NCI-H1048 (cell line): ENCODE measurements at regions not wholly inside any gene's neighbourhood (a gene's known extent, or its start where the extent isn't known, plus 50 kb on each side); places are given as distances from the start of the nearest gene placed in this dataset.

Experiments used
- DNase-seq: peaks from one replicate; lab custom pipeline; 2025; lab: John Stamatoyannopoulos, UW

DNA sequence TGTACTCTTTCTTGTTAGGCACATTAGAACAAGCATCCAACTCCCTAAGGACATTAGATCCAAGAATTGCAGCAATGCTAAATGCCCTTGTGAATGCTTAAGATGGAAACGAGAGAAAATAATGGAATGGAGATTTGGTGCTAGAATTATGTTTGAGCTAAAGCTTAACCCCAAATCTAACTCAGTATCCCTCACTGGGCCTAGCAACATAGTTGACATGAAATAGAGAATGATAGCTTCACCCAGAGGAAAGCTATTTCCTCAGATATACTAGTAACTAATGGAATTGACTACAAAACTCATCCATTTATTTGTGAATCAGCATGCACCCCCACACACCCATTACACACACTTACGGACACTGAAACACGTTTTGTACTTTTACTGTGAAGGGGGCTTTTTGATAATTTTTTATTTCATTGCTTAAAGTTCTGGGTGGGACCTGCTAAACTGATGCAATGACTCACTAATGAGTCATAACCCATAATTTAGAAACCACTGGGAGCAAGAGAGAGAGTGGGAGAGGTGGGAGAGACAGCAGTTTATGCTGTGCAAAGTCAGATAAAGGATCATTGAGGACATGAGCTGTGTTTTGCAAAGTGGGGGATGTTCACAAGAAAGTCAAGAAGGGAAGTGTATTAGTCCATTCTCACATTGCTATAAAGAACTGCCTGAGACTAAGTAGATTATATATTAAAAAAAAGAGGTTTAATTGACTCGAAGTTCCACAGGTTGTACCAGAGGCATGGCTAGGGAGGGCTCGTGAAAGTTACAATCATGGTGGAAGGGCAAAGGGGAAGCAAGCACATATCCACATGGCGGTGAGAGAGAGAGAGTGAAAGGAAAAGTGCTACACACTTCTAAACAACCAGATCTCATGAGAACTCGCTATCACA is 382.7 kb downstream of the SFMBT2 start:
- DNase-seq = no peak

DNA sequence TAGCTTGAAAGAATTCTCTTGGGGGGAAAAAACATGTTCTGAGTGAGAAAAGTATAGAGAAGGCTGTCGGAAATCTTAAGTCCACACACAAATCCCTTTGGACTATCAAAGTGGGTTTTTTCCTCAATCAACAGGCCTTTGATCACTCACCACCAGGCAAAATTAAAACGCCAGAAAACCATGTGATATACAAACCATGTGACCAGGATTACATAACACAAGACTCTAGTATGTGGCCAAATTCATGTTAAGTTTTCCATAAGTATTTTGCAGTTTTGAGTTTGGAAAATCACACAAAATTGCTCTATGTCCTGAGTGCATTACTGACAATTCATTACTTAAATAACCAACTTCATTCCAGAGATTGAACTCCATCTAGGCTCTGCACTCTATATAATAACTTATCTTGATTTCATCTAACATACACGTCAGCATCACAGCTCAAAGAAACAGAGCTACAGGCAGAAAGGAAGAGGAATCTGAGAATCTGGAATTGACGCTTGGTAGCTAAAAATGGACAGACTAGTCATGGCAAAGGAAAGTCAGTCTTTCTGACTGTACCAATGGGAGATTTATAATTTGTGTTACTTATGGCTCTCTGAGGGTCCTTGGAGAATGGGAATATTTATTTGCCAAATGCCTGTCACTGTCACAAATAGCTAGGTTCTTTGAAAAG is 383.5 kb downstream of the SFMBT2 start:
- DNase-seq = no peak

DNA sequence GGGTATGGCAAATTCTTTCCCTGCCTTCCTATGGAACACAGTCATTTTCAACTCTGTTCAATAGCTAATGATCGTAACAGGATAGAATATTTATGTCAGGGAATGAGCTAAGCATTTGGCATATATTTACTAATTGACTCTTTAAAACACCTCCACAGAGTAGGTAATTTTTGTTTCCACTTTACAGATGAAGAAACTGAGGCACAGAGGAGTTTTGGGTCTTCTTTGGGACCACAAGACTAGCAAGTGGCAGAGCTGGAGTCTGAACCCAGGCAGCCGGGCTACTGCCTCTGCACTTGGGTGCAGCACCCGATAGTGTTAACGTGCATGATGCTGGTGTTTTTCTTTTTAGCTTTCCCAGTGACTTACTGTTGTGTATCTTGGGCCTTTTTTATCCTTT is 384.0 kb downstream of the SFMBT2 start:
- DNase-seq = no peak

DNA sequence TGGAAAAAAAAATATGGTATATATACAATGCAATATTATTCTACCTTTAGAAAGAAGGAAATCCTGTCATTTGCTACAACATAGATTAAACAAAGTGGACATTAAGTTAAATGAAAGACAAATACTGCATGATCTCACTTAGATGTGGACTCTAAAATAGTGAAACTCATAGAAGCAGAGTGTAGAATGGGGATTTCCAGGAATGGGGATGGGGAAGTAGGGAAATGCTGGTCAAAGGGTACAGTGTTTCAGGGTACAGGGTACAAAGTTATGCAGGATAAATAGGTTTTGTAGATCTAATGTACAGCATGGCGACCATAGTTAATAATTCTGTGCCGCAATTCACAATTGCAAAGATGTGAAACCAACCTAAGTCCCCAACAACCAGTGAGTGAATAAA is 385.5 kb downstream of the SFMBT2 start:
- DNase-seq = no peak

DNA sequence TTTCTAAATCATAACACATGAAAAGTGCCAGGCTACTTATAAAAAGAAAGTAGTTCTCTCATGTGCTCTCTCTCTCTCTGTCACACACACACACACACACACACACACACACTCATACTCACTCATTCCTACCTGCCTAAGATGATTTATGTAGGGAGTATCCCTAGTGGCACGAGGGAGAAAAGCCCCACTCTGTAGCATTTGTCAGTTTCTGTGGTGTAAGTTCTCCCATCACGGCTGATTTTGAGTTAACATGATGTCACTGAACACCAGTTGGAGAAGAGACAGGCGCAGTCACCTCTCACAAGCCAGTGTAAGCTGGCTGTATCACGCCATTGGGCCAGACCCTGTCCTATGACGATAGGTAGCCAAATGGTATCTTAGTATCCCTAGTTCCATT is 395.4 kb downstream of the SFMBT2 start:
- no peak for DNase-seq

DNA sequence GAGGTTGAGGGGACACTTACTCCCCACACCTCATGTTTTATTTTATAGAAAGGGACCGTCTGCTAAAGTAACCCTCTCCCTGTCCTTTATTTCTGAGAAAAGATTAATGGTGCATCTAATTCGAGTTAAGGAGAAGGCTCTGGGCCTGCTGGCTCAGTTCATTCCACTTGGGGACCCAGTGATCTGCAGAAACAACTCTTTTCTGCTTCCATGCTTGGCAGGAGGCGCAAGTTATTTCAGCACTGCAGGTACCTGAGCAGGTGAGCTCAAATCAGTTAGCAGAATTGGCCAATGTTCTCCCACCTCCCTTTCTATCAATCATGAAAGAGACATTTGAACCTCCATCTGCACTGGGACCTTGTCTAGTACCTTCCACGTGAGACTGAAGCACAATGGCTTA is 396.1 kb downstream of the SFMBT2 start:
- DNase-seq = no peak

DNA sequence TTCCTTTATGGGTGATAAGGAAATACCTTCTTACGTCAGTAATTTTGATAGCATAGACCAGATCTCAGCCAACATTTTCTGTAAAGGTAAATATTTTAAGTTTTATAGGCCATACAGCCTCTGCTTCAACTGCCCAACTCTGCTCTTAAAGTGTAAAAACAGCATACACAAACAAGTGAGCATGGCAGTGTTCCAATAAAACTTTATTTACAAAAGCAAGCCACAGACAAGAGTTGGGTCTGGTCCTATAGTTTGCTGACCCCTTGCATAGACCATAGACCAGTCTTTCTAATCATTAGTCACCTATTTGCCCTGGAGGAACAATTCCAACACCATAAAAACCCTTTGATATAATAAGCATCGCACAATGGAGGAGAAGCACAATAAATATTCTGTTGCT is 398.8 kb downstream of the SFMBT2 start:
- DNase-seq = no peak

DNA sequence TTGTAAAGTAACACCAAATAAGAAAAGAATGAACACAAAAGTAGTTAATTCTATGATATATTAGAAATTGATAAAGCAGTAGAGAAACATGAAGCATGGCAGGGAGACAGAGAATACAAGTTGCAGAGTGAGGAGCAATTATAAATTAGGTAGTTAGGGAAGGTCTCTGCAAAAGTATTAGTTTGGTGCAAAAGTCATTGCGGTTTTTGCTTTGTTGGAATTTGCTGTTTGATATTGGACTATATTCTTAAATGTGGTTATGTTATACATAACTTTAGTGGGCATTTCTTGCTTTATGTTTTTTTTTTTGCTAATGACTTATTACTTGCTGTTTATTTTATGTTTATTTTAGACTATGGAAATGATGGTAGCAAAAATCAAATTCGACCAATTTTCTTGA is 402.2 kb downstream of the SFMBT2 start:
- no peak for DNase-seq

DNA sequence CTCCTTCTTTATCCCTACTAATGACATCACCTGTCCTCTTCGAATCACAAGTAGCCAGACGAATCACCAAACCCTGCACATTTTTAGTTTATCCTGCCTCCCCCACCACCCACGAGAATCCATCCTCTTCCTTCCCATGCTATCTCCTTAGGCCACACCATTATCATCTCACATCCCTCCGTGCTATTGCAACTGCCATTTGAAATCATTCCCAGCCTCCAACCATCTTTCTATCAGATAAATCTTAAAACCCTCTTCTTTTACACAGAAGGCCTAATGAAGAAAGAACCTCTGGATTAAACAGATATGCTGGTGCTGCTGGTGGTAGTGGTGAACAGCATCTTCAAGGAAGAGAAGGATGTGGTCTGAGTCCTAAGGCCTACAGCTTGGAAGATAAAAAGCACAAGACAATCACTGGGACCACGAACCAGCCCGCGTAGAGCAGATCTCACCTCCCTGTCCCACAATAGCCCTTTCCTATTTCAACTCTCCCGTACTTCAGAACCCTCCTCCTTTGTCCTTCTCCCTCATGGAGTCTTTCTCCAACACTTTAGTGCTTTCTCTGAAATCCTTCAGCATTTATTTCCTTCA is 403.1 kb downstream of the SFMBT2 start:
- DNase-seq = no peak

DNA sequence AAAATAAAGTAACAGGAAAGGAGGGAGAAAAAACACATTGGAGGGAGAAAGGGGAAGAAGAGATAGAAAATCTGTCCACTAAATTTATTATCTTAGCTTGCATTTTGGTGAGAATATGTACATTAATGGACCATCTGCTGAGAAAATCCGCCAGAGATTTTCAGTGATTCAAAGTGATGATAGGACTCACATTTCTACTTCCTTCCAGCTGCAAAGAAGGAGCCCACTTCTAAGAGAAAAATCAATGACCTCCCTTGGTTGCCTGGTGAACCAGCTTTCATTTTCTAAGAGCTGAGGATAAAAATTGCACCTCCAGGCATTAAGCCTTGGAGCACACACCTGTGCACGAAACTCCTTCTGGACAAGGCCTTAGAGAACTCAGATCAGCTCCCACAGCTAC is 404.3 kb downstream of the SFMBT2 start:
- DNase-seq = no peak

DNA sequence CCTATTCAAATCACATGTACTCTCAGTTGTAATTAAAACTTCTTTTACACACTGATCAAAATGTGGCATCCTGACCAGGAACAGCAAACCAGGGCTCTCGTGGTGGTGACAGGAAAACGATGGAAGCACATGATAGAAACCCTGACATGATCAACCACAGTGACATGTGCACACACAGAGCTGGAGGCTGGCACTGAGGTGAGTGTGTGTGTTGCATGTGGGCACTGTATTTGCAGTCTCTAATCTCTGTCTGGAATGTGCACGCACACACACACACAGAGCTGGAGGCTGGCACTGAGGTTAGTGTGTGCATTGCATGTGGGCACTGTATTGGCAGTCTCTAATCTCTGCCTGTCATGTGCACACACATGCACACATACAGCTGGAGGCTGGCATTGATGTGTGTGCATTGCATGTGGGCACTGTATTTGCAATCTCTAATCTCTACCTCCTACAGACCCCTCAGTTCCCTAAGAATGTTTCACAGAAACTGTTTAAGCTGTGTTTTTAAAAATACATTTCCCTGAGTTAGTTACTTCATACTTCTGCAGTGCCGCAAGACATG is 406.9 kb downstream of the SFMBT2 start:
- DNase-seq = no peak

DNA sequence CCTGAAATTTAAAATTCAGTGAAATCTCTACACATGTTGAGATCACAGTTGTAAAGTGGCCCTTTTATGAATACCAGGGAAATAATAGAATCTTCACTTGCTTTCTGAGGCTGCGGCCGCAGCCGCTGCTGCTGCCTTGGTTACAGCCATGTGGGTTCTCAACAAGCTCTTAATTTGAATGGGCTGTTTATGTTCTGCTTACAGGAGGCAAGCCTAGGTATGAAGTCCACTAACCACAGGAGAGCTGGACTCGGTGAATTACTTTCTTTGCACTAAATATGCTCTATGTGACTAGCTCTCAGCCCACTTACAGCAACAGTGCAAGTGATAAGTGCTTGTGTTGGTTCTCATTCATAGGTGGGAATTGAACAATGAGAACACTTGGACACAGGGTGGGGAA is 410.8 kb downstream of the SFMBT2 start:
- peak; percentile 33 for DNase-seq

DNA sequence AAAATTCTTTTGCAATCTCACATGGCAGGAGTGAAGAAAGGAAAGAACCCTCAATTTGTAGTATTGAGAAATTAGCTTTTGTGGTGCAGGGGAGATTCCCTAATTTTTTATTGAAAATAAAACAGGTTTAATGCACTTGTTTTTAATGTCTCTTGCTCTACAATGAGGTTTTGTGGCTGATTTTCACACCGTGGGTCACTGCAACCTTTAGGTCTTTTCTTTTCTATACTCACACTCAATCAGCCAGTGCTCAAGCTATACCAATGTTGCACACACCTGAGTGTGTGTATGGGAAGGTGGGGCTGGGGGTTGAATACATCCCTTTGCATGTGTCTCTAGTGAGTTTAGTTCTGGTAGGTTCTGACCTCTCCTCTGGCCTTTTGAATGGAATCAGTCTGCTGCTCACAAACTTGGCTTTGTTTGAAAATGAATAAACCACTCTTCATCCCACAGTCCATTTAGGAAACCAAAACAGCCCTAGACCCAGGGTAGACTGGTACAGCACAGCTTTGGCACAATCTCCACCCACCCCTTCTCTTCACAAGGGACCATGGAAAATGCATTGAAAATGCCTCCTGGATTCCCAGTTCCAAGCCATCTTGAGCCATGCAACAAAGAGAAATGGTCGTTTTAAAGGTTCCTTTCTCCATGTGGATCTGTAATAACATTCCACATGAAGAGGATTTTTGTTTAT is 411.5 kb downstream of the SFMBT2 start:
- DNase-seq = no peak

DNA sequence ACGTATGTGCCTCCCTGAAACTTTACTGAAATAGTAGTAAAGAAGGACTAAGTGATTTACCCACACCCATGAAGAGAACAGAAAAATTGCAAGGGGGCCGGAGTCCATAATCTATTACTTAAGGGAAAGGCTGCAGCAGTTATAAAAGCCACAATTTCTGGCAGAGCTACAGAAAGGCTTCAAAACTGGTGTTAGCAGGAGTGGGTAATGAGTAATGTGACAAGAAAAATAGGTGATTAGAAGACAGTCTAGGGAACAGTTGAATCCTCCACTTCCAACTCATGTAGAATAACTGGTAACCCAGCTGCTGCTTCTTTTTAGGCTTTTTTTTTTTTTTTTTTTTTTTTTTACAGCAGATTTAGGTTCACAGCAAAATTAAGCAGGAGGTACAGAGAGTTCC is 413.3 kb downstream of the SFMBT2 start:
- DNase-seq = no peak

DNA sequence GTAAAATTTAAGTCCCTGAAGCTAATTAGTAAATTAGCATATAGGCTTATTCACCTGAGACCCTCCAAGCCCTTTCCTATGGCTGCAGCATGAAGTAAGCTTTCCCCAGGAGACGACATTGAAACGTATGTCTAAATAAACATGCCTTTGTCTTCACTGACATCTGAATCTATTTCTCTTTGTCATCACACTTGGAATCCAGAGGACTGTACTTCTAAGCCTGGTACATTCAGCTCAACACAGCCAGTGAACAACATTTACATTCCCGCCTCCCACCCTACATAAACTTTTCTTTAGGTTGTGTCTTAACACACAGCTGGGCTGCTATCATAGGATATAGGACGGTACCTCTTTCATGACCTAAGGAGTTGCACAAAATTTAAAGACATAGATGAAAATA is 414.4 kb downstream of the SFMBT2 start:
- no peak for DNase-seq

DNA sequence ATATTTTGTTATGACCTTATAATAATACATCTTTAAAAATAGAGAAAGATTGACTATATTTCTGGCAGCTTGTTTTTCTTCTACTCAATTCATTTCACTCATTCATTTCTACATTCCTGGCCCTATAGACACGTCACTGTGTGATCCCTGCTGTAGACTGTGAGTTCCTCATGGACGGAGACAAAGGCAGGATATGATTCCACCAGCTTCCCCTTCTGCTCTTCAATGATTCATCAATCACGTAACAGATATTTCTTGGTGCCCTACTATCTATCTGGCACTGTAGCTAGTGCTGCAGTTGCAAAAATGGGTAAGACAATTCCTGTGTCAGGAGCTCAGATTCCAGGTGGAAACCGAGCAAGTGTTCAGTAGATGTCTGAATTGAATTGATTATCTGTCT is 415.0 kb downstream of the SFMBT2 start:
- no peak for DNase-seq

DNA sequence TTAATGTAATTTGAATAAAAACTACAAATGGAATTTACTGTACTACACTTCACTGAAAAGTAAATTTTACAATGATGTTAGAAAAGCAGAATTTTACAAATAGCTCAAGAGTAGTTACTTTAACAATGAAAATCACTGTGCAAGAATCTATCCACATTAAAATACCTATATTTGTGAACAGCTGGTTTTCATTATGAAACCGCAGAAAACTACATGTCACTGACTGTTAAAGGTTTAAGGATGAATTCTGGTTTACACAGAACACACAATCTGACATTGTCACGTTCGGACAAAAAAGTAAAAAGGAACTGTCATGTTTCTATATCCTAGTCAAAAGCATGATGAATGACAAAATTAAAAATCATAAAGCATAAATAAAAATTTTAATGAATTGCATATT is 415.3 kb upstream of the PRKCQ start:
- DNase-seq = no peak

DNA sequence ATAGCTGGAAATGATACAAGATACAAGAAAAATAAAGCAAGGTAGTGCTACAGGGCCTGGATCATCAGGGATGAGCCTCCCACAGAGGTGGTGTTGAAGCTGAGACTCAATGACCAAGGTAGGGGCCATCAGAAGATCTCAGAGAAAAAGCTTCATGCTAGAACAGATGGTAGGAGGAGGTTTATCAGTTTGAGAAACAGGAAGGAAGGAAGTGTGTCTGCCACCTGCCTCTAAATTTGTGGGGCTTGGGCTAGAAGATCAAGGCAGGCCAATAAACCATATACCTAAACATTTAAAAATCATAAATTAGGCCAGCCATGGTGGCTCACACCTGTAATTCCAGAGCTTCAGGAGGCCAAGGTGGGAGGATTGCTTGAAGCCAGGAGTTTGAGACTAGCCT is 410.8 kb upstream of the PRKCQ start:
- no peak for DNase-seq

DNA sequence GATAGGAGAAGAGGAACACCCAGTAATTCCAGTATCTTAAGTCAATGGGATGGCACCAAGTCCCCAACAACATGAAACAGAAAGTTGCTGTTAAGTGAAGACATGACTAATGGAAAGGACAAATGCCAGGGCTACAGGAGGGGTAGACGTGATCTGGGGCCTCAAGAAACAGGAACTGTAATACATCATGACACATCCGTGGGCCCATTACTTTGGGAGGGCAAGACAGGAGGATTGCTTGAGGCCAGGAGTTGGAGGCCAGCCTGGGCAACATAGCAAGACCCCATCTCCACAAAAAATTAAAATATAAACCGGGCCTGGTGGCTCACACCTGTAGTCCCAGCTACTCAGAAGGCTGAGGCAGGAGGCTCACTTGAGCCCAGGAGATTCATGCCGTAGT is 408.6 kb upstream of the PRKCQ start:
- DNase-seq = no peak

DNA sequence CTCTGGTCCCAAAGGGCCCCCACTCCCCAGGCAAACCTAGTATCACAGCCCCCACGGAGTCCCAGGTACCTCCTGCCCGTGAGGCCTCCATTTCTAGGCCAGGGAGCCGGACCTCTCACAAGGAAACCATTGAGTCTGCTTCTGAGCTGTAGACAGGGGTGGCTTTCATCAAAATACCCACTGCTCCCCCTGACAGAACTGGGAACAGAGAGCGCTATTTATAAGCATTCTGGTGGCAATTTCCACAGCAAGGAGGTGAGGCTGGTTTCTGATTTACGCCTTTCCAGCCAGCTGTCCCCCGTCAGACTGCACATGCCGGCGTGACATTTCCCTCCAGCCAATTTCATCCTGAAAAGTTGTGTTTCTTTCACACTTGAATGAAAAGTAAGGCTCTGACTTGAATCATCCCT is 407.5 kb upstream of the PRKCQ start:
- no peak for DNase-seq

DNA sequence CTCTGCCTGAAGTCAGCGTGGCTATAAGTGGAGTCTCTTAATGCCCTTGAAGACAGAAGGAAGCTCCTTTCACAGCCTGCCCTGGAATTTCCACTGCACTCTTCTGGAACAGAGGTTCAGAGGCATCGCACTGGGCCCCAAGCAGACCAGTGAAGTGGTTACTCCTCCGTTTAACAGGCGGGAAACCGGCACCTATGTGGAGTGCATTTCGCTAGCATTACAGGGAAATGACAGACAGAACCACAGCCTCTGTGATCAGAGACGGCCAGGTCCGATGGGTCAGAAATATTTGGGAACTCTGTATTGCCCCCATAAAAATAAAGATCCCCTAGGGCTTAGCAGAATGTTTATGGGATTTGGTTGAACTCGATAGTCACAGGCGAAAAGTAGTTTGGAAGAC is 406.9 kb upstream of the PRKCQ start:
- DNase-seq = no peak

DNA sequence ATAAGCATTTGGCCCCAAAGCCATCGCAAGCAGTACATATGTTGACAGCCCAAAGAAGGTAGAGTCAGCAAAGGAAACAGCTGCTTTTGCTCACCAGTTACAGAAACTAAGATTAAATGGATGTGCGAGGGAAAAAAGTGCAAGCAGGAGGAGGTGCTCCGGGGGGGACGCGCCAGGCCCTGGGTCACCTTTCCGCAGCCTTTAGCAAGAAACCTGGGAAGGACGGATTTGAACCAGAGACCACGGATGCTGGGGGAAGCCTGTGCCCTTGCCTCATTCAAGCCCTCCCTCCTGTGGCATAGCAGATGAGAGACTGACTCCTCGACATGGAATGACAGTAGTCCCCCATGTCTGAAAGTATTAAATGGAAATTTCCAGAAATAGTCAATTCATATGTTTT is 405.6 kb upstream of the PRKCQ start:
- no peak for DNase-seq
